Hematopoietic multipotent progenitor cell treated with erythropoietin and hydrocortisone succinate and interleukin-3 and kit ligand, for 8 days (in vitro differentiated cells): ENCODE measurements at regions not wholly inside any gene's neighbourhood (a gene's known extent, or its start where the extent isn't known, plus 50 kb on each side); places are given as distances from the start of the nearest gene placed in this dataset.
"Not testable (repeated sequence)": the region's sequence is repeated elsewhere in the genome, so short reads cannot be mapped to it uniquely, and the experiment has no call there.

Experiments used
- DNase-seq: peaks from one replicate; pipeline ENCODE4 v3.0.0-alpha.2; 2015

GRCh38 chr1:87976316-87976715 is 647.6 kb downstream of the LMO4 start:
- DNase-seq: no peak

- no peak for DNase-seq
Observed at GRCh38 chr1:87977145-87977544, 648.5 kb downstream of the LMO4 start.

GRCh38 chr1:87979079-87979478 is 650.4 kb downstream of the LMO4 start:
- DNase-seq: no peak

GRCh38 chr1:87980494-87980893 is 651.8 kb downstream of the LMO4 start:
- DNase-seq: no peak

- no peak for DNase-seq
Observed at GRCh38 chr1:87981386-87981785, 652.7 kb downstream of the LMO4 start.

GRCh38 chr1:87981810-87982209 is 653.1 kb downstream of the LMO4 start:
- no peak for DNase-seq

GRCh38 chr1:87983841-87984240 is 655.2 kb downstream of the LMO4 start:
- DNase-seq: no peak

- no peak for DNase-seq
Observed at GRCh38 chr1:87985071-87985470, 656.4 kb downstream of the LMO4 start.

GRCh38 chr1:87986130-87986866 is 657.6 kb downstream of the LMO4 start:
- no peak for DNase-seq

- DNase-seq: no peak
Observed at GRCh38 chr1:87989346-87989745, 660.7 kb downstream of the LMO4 start.

GRCh38 chr1:87992536-87992935 is 663.9 kb downstream of the LMO4 start:
- not testable (repeated sequence) for DNase-seq

- no peak for DNase-seq
Observed at GRCh38 chr1:87993051-87993450, 664.4 kb downstream of the LMO4 start.

GRCh38 chr1:87999852-88000251 is 671.2 kb downstream of the LMO4 start:
- DNase-seq: no peak

GRCh38 chr1:88001460-88001859 is 672.8 kb downstream of the LMO4 start:
- DNase-seq: no peak

GRCh38 chr1:88003255-88003654 is 674.6 kb downstream of the LMO4 start:
- DNase-seq: no peak

GRCh38 chr1:88009916-88010315 is 674.2 kb upstream of the PKN2 start:
- no peak for DNase-seq

- no peak for DNase-seq
Observed at GRCh38 chr1:88013485-88013884, 670.6 kb upstream of the PKN2 start.

- no peak for DNase-seq
Observed at GRCh38 chr1:88014131-88014530, 669.9 kb upstream of the PKN2 start.

GRCh38 chr1:88016947-88017346 is 667.1 kb upstream of the PKN2 start:
- peak; percentile 5 for DNase-seq

- no peak for DNase-seq
Observed at GRCh38 chr1:88021529-88021928, 662.5 kb upstream of the PKN2 start.

GRCh38 chr1:88022516-88022915 is 661.6 kb upstream of the PKN2 start:
- DNase-seq: peak; percentile 9

- no peak for DNase-seq
Observed at GRCh38 chr1:88029142-88029541, 654.9 kb upstream of the PKN2 start.

- no peak for DNase-seq
Observed at GRCh38 chr1:88029899-88030298, 654.2 kb upstream of the PKN2 start.

GRCh38 chr1:88035578-88035977 is 648.5 kb upstream of the PKN2 start:
- DNase-seq: no peak

- DNase-seq: no peak
Observed at GRCh38 chr1:88036345-88037014, 647.6 kb upstream of the PKN2 start.
